GM10266 (cell line): ENCODE measurements at regions not wholly inside any gene's neighbourhood (a gene's known extent, or its start where the extent isn't known, plus 50 kb on each side); places are given as distances from the start of the nearest gene placed in this dataset.
"Not testable (repeated sequence)": the region's sequence is repeated elsewhere in the genome, so short reads cannot be mapped to it uniquely, and the experiment has no call there.

Experiments
- DNase-seq: peaks from one replicate; pipeline ENCODE4 v3.0.0; 2012; ENCODE audit errors: extremely low spot score
- CTCF ChIP-seq: IDR thresholded peaks from 2 replicates; pipeline ENCODE4 v1.5.1; 2012; ENCODE audit warnings: mild to moderate bottlenecking, low read depth; ENCODE audit not compliant: control insufficient read depth, insufficient read depth; ENCODE audit errors: missing control alignments

GRCh38 chr5:50898966-50899365 lies 232.5 kb downstream of the PARP8 start:
- TF ChIP-seq CTCF: no peak
- DNase-seq: no peak

DNA sequence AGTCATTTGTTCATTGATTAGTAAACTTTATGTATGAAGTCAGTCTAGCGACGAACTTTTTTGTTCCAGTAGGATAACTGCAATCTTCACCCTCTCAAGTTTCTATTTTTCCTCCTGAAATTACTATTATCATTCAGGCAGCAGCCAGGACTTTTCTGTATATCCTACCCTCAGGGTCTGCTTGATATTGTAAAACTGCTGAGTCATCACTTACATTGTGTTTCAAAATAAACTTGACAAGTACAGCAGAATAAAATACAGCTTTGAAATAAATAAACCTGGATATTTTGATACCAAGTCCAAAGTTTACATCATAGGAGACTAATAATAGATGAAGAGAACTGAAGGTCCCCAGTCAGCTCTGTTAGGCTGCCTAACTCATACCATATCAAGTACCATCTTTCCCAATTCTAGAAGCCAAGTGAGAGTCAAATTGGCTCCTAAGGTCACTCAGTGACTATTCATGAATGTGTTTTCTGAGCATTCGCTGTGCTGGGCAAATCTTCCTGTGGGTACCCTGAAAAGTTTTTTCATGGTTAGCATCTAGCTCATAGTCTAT lies 234.6 kb downstream of the PARP8 start:
- no peak for DNase-seq
- TF ChIP-seq CTCF: no peak

- no peak for DNase-seq
- TF ChIP-seq CTCF: no peak
These were observed 237.2 kb downstream of the PARP8 start for GRCh38 chr5:50903651-50904050.

- no peak for TF ChIP-seq CTCF
- no peak for DNase-seq
These were observed 239.6 kb downstream of the PARP8 start for GRCh38 chr5:50905996-50906570.

DNA sequence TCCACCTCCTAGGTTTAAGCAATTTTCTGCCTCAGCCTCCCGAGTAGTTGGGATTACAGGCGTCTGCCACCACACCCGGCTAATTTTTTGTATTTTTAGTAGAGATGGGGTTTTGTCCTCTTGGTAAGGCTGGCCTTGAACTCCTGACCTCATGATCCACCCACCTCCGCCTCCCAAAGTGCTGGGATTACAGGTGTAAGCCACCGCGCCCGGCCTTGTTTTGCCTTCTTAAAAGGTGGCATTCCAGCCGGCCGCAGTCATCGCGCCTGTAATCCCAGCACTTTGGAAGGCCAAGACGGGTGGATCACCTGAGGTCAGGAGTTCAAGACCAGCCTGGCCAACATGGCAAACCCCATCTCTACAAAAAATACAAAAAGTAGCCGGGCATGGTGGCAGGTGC lies 253.7 kb downstream of the PARP8 start:
- not testable (repeated sequence) for DNase-seq

GRCh38 chr5:50921366-50922133 lies 255.1 kb downstream of the PARP8 start:
- DNase-seq: no peak
- TF ChIP-seq CTCF: no peak

- TF ChIP-seq CTCF: peak; percentile 64
- DNase-seq: not testable (repeated sequence)
These were observed 255.9 kb downstream of the PARP8 start for GRCh38 chr5:50922134-50922941.
